Astrocyte of the cerebellum (primary cell): ENCODE measurements at regions not wholly inside any gene's neighbourhood (a gene's known extent, or its start where the extent isn't known, plus 50 kb on each side); places are given as distances from the start of the nearest gene placed in this dataset.

ENCODE experiments used
- DNase-seq: peaks from one replicate; pipeline ENCODE4 v3.0.0-alpha.2; 2011; ENCODE audit warnings: low read depth
- H3K4me3 ChIP-seq: 2 replicates; pipeline ENCODE4 v1.5.1; 2011; ENCODE audit warnings: mild to moderate bottlenecking, low read depth, low read length, moderate library complexity
- in situ Hi-C: cut with HindIII; loops from 2 replicates; pipeline ENCODE4 v1.10.0; 2017; ENCODE audit warnings: low sequenced_read_pairs
- TF ChIP-seq, protein P1 (sequence below): IDR thresholded peaks from 2 replicates; pipeline ENCODE4 v1.5.1; 2012; ENCODE audit warnings: low read length, low read depth, moderate library complexity, mild to moderate bottlenecking; ENCODE audit errors: missing control alignments

DNA sequence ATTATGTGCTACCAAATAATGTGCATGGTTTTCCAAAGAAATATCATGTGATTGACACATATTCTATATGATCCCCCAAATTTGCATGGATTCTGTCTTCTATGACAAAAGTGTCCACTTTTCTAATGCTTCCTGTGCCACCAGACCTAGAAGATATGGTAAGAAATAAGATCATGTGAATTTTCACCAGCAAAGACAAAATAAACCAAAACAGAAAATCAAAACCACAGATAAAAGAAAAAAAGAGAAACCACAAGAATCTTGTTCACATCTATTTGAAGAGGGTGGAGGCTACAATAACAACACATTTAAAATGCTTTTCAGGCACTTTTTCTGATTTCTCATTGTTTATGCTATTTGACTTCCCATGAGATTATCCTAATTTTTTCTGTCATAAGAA is 303.4 kb downstream of the DIPK2A start:
- no peak for DNase-seq
- TF ChIP-seq, protein P1, sequence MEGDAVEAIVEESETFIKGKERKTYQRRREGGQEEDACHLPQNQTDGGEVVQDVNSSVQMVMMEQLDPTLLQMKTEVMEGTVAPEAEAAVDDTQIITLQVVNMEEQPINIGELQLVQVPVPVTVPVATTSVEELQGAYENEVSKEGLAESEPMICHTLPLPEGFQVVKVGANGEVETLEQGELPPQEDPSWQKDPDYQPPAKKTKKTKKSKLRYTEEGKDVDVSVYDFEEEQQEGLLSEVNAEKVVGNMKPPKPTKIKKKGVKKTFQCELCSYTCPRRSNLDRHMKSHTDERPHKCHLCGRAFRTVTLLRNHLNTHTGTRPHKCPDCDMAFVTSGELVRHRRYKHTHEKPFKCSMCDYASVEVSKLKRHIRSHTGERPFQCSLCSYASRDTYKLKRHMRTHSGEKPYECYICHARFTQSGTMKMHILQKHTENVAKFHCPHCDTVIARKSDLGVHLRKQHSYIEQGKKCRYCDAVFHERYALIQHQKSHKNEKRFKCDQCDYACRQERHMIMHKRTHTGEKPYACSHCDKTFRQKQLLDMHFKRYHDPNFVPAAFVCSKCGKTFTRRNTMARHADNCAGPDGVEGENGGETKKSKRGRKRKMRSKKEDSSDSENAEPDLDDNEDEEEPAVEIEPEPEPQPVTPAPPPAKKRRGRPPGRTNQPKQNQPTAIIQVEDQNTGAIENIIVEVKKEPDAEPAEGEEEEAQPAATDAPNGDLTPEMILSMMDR: no peak
- in situ Hi-C loops: no loop called here
- H3K4me3 ChIP-seq: no peak overlapping the region

- in situ Hi-C loops: no loop called here
- no peak for DNase-seq
- TF ChIP-seq, protein P1: no peak
- no peak overlapping the region for H3K4me3 ChIP-seq
Observed at GRCh38 chr3:144282313-144282712, 310.7 kb downstream of the DIPK2A start.

DNA sequence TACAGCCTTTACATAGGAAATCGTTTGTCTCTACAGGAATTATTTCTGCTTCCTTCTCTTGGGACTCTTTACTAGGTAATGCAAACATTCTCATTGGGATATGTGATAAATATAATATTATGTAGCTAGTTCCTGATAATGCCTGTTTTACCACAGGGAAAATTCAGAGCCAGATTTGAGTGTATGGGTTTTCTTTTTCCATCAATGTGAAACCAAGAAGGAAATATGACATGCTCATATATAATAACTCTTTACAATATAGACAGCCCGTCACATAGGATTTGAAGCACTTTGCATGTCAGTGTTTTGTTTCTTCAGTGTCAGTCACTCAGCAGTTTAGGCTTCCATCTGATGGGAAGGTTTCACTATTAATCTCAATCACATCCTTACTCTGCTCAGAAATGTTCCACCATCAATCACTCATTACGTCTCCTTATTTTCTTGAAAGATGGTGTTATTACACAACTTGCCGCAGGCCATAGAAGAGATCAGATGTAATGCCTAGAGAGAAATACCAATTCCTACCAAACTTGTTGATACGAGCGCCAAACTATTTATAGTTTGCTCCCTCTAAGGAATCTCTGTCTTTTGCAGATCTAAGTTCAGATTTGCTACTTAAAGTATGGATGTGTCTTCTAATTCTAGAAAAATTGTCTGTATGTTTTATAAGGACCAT is 314.8 kb downstream of the DIPK2A start:
- no peak overlapping the region for H3K4me3 ChIP-seq
- in situ Hi-C loops: no loop called here
- no peak for DNase-seq
- TF ChIP-seq, protein P1: no peak

- DNase-seq: no peak
- H3K4me3 ChIP-seq: no peak overlapping the region
- in situ Hi-C loops: no loop called here
- TF ChIP-seq, protein P1: no peak
Observed at GRCh38 chr3:144287001-144287400, 315.4 kb downstream of the DIPK2A start.

- TF ChIP-seq, protein P1: no peak
- in situ Hi-C loops: no loop called here
- DNase-seq: no peak
- H3K4me3 ChIP-seq: no peak overlapping the region
Observed at GRCh38 chr3:144289057-144289456, 317.4 kb downstream of the DIPK2A start.

- no peak for DNase-seq
- in situ Hi-C loops: no loop called here
- no peak overlapping the region for H3K4me3 ChIP-seq
- TF ChIP-seq, protein P1: no peak
Observed at GRCh38 chr3:144294659-144295538, 323.3 kb downstream of the DIPK2A start.
